H1 (cell line): ENCODE measurements at regions not wholly inside any gene's neighbourhood (a gene's known extent, or its start where the extent isn't known, plus 50 kb on each side); places are given as distances from the start of the nearest gene placed in this dataset.

Experiments
- ASH2L ChIP-seq: fragments of 200-600, 300-600 bp; sonication (generic); IDR thresholded peaks from one replicate; pipeline ENCODE4 v1.7.1; 2017; ENCODE audit warnings: low read length
- ATF3 ChIP-seq: IDR thresholded peaks from 2 replicates; pipeline ENCODE4 v1.6.1; 2011; ENCODE audit warnings: low read depth, mild to moderate bottlenecking, low read length; ENCODE audit not compliant: insufficient read depth
- BRCA1 ChIP-seq: IDR thresholded peaks from 2 replicates; pipeline ENCODE4 v1.6.1; 2012; ENCODE audit warnings: low read depth, low read length, improper control_type of control experiment
- CHD2 ChIP-seq: IDR thresholded peaks from 2 replicates; pipeline ENCODE4 v1.6.1; 2012; ENCODE audit warnings: low read length, improper control_type of control experiment
- CHD7 ChIP-seq: fragments of 300-600 bp; sonication (generic); IDR thresholded peaks from 2 replicates; pipeline ENCODE4 v1.7.1; 2012; ENCODE audit warnings: low read length, moderate library complexity, mild to moderate bottlenecking, inconsistent platforms; ENCODE audit not compliant: insufficient replicate concordance
- EZH2 ChIP-seq: fragments of 200-600 bp; sonication (generic); IDR thresholded peaks from 2 replicates; pipeline ENCODE4 v1.7.1; 2012; ENCODE audit warnings: low read depth, mild to moderate bottlenecking, moderate library complexity, low read length, inconsistent platforms; ENCODE audit not compliant: severe bottlenecking
- FOSL1 ChIP-seq: IDR thresholded peaks from 2 replicates; pipeline ENCODE4 v1.6.1; 2011; ENCODE audit warnings: mild to moderate bottlenecking, low read depth, low read length, moderate library complexity; ENCODE audit not compliant: insufficient read depth
- GABPA ChIP-seq: IDR thresholded peaks from 2 replicates; pipeline ENCODE4 v1.6.1; 2011; ENCODE audit warnings: mild to moderate bottlenecking, low read length, moderate library complexity, borderline replicate concordance; ENCODE audit not compliant: insufficient read depth
- KDM5A ChIP-seq: fragments of 200-600 bp; IDR thresholded peaks from 2 replicates; pipeline ENCODE4 v1.7.1; 2012; ENCODE audit warnings: mild to moderate bottlenecking, low read length, inconsistent platforms, mixed read lengths
- SIX5 ChIP-seq: IDR thresholded peaks from 2 replicates; pipeline ENCODE4 v1.6.1; 2011; ENCODE audit warnings: mild to moderate bottlenecking, low read depth, low read length
- TBP ChIP-seq: IDR thresholded peaks from 2 replicates; pipeline ENCODE4 v1.6.1; 2011; ENCODE audit warnings: low read depth, low read length, improper control_type of control experiment
- TCF12 ChIP-seq: IDR thresholded peaks from 2 replicates; pipeline ENCODE4 v1.6.1; 2011; ENCODE audit warnings: low read depth, mild to moderate bottlenecking, low read length
- TEAD4 ChIP-seq: IDR thresholded peaks from 2 replicates; pipeline ENCODE4 v1.6.1; 2012; ENCODE audit warnings: low read depth, low read length, inconsistent platforms, mixed read lengths

- TF ChIP-seq CHD7 (no peak), TCF12 (no peak), BRCA1 (no peak), CHD2 (no peak), EZH2 (no peak), GABPA (no peak), ATF3 (no peak), FOSL1 (no peak), SIX5 (no peak), TBP (no peak), KDM5A (no peak), TEAD4 (no peak), ASH2L (no peak)
Observed at GRCh38 chr6:165835410-165835851, 172.4 kb upstream of the PDE10A start (continued).
